ENCODE measurements at regions not wholly inside any gene's neighbourhood (a gene's known extent, or its start where the extent isn't known, plus 50 kb on each side); places are given as distances from the start of the nearest gene placed in this dataset.

DNA sequence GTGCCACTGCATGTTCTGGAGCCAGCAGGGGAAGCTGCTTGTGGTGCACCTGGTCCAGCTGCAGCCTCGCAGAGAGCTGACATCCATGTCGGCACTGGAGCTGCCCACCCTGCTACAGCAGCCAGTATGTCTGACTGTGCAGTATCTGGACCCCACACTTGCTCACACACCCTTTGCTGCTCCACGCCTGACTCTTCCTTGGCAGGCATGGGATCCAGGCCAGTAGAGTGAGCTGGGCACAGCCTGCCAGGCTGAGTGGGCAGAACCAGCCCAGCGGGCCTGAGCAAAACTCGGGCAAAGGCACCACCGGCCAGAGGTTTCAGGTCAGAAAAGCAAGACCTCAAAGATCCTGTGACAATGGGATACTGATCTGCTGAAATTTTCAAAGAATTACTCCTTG, 690.1 kb downstream of the STPG2 start:
- DNase-seq: no peak

DNA sequence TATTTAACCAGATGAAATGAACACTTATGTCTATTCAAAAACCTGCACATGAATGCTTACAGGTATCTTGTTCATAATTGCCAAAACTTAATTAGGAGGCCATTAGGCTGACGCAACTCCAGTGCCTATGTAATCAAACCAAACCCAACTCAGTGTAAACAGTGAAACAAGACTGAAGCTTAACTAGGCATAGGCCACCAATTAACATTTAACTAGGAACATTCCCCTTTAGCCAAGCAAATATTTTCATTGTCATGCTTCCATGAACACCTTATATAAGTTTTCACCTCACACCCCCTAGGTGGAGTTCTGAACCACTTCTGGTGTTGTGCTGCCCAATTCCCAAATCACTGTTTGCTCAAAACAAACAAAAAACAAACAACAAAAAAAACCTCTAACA, 686.0 kb downstream of the STPG2 start:
- DNase-seq: no peak

GRCh38 chr4:97468272-97468671, 675.0 kb downstream of the STPG2 start:
- no peak for DNase-seq

DNA sequence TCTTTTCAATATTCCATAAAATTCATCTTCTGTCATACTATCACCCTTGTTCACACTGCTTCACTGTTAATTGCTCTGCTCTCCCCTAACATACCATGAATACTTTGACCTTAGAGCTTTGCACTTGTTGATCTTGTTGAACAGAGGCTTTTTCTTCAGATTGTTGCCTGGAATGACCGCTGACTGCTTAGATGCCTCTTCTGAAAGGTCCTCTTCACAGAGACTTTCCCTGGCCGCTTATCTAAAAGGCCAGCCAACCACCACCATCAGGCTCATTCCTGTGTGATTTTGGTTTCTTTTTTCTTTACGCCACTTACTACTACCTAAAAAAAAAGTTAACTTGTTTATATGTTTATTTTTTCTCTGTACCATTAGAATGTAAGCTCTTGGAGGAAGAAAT, 667.7 kb downstream of the STPG2 start:
- DNase-seq: peak; percentile 46

- no peak for DNase-seq
Measured at GRCh38 chr4:97477974-97478373, 665.3 kb downstream of the STPG2 start.

DNA sequence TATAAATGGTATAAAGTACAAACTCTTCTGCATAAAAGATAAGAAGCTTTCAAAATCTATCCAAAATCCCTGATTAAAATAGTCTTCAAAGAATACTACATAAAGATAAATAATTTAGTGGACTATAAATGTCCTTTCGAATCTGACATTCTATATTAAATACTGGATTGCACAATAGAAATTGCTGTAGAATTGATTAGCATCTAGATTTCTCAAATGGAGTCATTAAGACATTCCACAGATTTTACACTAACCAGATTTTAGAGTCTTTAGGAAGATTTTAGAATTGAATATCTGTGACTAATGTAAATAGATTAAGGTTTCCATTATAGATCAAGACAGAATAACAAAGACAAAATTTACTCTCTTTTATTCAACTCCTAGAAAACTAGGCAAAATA, 663.9 kb downstream of the STPG2 start:
- no peak for DNase-seq

GRCh38 chr4:97491856-97492255, 651.4 kb downstream of the STPG2 start:
- no peak for DNase-seq

- no peak for DNase-seq
Measured at GRCh38 chr4:97493815-97494518, 649.3 kb downstream of the STPG2 start.

DNA sequence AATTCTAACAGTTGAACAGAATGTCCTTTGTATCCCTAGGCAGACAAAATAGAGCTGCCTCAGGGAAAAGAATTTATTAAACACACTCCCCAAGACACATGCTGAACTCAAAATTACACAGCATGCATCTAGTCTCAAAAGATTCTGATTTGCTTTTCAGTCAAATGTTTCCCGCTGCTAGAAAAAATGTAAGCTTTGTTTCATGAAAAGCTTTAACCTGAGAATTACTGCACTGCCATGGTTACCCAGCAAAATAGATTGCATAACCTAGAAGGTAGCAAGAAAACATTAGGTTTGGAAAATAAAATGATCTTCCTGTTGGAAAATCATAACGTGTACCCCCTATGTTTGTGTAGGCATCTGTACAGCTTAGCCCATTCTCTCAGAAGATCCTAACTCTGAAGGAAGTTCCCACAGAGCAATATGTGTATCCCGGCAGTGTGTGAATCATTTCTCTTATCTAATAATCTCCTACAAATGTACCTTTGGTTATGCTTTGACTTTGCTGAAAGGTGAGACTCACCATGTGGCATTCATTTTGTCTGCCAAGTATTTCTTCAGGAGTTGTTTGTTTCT, 646.9 kb downstream of the STPG2 start:
- DNase-seq: no peak

DNA sequence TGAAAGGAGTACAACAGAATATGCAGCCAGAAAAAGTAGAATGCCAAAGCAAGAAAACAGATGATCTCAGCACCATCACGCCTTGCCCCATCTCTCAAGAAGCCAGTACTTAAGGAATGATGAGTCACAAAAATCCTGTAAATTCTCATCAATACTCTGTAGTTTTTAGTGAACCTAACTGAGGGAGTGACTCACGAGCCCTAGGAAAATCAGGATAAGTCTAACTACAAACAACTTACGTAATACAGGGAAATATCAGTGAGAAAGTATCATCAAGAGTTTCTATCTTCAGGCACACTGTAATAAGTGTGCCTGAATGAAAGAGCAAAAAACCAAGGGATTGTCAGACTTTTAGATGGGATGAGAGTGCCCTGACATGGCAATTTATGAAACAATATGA, 644.4 kb downstream of the STPG2 start:
- DNase-seq: no peak

GRCh38 chr4:97500423-97500822, 642.9 kb downstream of the STPG2 start:
- DNase-seq: peak; percentile 71

DNA sequence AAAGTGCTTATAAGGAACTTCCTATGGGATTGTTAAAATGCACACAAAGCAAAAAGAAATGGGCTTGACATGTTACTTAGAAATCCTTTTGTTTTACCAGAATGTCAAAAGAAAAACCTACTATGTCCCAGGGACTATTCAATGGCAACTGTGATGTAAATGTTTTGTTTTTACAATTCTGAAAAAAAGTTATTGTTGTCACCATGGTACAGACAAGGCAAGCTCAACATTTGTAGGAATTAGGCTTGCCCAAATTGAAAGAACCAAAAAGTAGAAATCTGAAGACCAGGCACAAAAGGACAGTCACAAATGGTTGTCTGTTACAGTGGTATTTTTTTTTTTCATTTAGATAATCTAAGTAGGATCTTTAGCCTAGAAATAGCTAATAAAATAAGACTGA, 638.6 kb downstream of the STPG2 start:
- no peak for DNase-seq

GRCh38 chr4:97507587-97508245, 635.6 kb downstream of the STPG2 start:
- no peak for DNase-seq

Measured in OCI-M1 (cell line).